GM12892 (cell line): ENCODE measurements at regions not wholly inside any gene's neighbourhood (a gene's known extent, or its start where the extent isn't known, plus 50 kb on each side); places are given as distances from the start of the nearest gene placed in this dataset.

Experiments
- POLR2A ChIP-seq: IDR thresholded peaks from 2 replicates; pipeline ENCODE4 v1.6.1; 2011; ENCODE audit warnings: low read depth, low read length, control low read depth
- POLR2AphosphoS5 ChIP-seq: IDR thresholded peaks from 2 replicates; pipeline ENCODE4 v1.6.1; 2011; ENCODE audit warnings: low read depth, low read length, control low read depth
- TAF1 ChIP-seq: IDR thresholded peaks from 2 replicates; pipeline ENCODE4 v1.6.1; 2011; ENCODE audit warnings: low read depth, mild to moderate bottlenecking, control low read depth, low read length, borderline replicate concordance

DNA sequence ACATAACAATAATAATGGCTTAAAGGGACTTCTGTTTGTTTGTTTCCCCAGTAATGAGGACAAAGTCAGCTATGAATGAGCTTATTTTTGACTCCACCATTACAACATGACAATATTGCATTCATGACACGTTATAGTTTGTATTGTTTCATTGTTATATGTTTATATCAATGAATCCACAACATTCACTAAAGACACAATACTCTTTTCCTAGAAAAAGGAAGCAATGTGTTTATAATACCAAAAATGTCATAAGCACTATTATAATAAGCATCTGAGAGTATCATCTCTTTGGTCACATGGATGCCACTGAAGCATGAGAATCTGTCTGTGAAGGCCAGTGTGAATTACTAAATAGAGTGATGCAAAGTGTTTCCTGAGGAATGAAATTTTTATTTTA, 1026.9 kb upstream of the C9orf72 start:
- no peak for TF ChIP-seq POLR2AphosphoS5
- no peak for TF ChIP-seq POLR2A
- no peak for TF ChIP-seq TAF1
